Fibroblast of lung (primary cell): ENCODE measurements at regions not wholly inside any gene's neighbourhood (a gene's known extent, or its start where the extent isn't known, plus 50 kb on each side); places are given as distances from the start of the nearest gene placed in this dataset.

Experiments
- DNase-seq, 2 donors: peaks; one replicate each; pipeline versions ENCODE4 v3.0.0 to v3.0.0-alpha.2; 2010; ENCODE audit warnings: low read depth in 2 of 2
- H2AFZ ChIP-seq: 2 replicates; pipeline ENCODE4 v1.5.1; 2012; ENCODE audit warnings: low read length, control low read depth, inconsistent platforms
- H3K27ac ChIP-seq: 2 replicates; pipeline ENCODE4 v1.5.1; 2011; ENCODE audit warnings: low read length, control low read depth; ENCODE audit not compliant: insufficient read depth
- H3K27me3 ChIP-seq: 2 replicates; pipeline ENCODE4 v1.5.1; 2011; ENCODE audit warnings: mild to moderate bottlenecking, low read length; ENCODE audit not compliant: control insufficient read depth, insufficient read depth
- H3K36me3 ChIP-seq: 2 replicates; pipeline ENCODE4 v1.5.1; 2011; ENCODE audit warnings: low read length; ENCODE audit not compliant: control insufficient read depth, insufficient read depth
- H3K4me1 ChIP-seq: 2 replicates; pipeline ENCODE4 v1.5.1; 2011; ENCODE audit warnings: low read length; ENCODE audit not compliant: control insufficient read depth, insufficient read depth; ENCODE audit errors: extremely low read depth
- H3K4me2 ChIP-seq: 2 replicates; pipeline ENCODE4 v1.5.1; 2011; ENCODE audit warnings: low read length, control low read depth; ENCODE audit not compliant: insufficient read depth; ENCODE audit errors: extremely low read depth
- H3K4me3 ChIP-seq, 4 experiments: fragments of 200-600 bp in 1 of 4; sonication (generic) in 1 of 4; replicated peaks in 1 of 4; 2 replicates each; pipeline ENCODE4 v1.5.1; 2011 to 2016; ENCODE audit warnings: low read length in 4 of 4, low read depth in 3 of 4, mild to moderate bottlenecking in 3 of 4, control low read depth in 2 of 4, inconsistent platforms in 1 of 4, mixed read lengths in 1 of 4; ENCODE audit not compliant: insufficient read depth in 1 of 4; ENCODE audit errors: control extremely low read depth in 1 of 4
- H3K79me2 ChIP-seq: 2 replicates; pipeline ENCODE4 v1.5.1; 2012; ENCODE audit warnings: mild to moderate bottlenecking, low read length, inconsistent platforms; ENCODE audit not compliant: control insufficient read depth, insufficient read depth
- H3K9ac ChIP-seq: 2 replicates; pipeline ENCODE4 v1.5.1; 2011; ENCODE audit warnings: mild to moderate bottlenecking, low read length, control low read depth; ENCODE audit not compliant: insufficient read depth
- H3K9me3 ChIP-seq: 2 replicates; pipeline ENCODE4 v1.5.1; 2012; ENCODE audit warnings: low read depth, low read length; ENCODE audit not compliant: control insufficient read depth, insufficient read depth
- H4K20me1 ChIP-seq: 2 replicates; pipeline ENCODE4 v1.5.1; 2011; ENCODE audit warnings: low read length; ENCODE audit not compliant: control insufficient read depth, insufficient read depth; ENCODE audit errors: extremely low read depth
- CTCF ChIP-seq, 2 donors: IDR thresholded peaks in 1 of 2; conservative IDR thresholded peaks in 1 of 2; 1 replicate in 1 of 2; 2 replicates in 1 of 2; pipeline ENCODE4 v1.5.1; 2011 to 2012; ENCODE audit warnings: low read length in 2 of 2, control low read depth in 1 of 2, inconsistent platforms in 1 of 2, low read depth in 1 of 2, mild to moderate bottlenecking in 1 of 2
- EZH2 ChIP-seq: IDR thresholded peaks from 2 replicates; pipeline ENCODE4 v1.5.1; 2012; ENCODE audit warnings: low read length, control low read depth, mild to moderate bottlenecking; ENCODE audit errors: missing control alignments

GRCh38 chr1:147377263-147378246 lies 135.1 kb downstream of the CHD1L start:
- no peak for DNase-seq
- H3K27me3 ChIP-seq: no peaks in the 10 kb centered on the region
- H3K4me2 ChIP-seq: no peak overlapping the region
- H3K4me3 ChIP-seq: no peak overlapping the region
- no peak overlapping the region for H3K27ac ChIP-seq
- no peak overlapping the region for H3K9ac ChIP-seq
- no peaks in the 10 kb centered on the region for H4K20me1 ChIP-seq
- no peak for TF ChIP-seq EZH2
- no peak for TF ChIP-seq CTCF (conservative IDR thresholded peaks at IDR 0.05 in 1 of 2, IDR thresholded peaks at IDR 0.05 in 1 of 2; ENCODE audit: low read depth in 1 of 2, low read length in 2 of 2)
- H3K9me3 ChIP-seq: no peaks in the 10 kb centered on the region
- no peaks in the 10 kb centered on the region for H3K79me2 ChIP-seq
- H3K4me1 ChIP-seq: no peaks in the 10 kb centered on the region
- H3K36me3 ChIP-seq: no peaks in the 10 kb centered on the region
- H2AFZ ChIP-seq: no peak overlapping the region

- Histone ChIP-seq H3K79me2 (no peaks in the 10 kb centered on the region), H3K4me3 (no peak overlapping the region), H3K27ac (no peak overlapping the region), H3K36me3 (no peaks in the 10 kb centered on the region), H3K9ac (no peak overlapping the region), H3K4me2 (no peak overlapping the region), H3K27me3 (no peaks in the 10 kb centered on the region), H2AFZ (no peak overlapping the region), H4K20me1 (no peaks in the 10 kb centered on the region), H3K9me3 (no peaks in the 10 kb centered on the region), H3K4me1 (no peaks in the 10 kb centered on the region)
- no peak for TF ChIP-seq EZH2
- TF ChIP-seq CTCF (conservative IDR thresholded peaks at IDR 0.05 in 1 of 2, IDR thresholded peaks at IDR 0.05 in 1 of 2; ENCODE audit: low read depth in 1 of 2, low read length in 2 of 2): no peak
- DNase-seq: no peak
These were observed 137.4 kb downstream of the CHD1L start for GRCh38 chr1:147379889-147380288.

- H3K27me3 ChIP-seq: no peaks in the 10 kb centered on the region
- TF ChIP-seq EZH2 (no peak), CTCF (conservative IDR thresholded peaks at IDR 0.05 in 1 of 2, IDR thresholded peaks at IDR 0.05 in 1 of 2; ENCODE audit: low read depth in 1 of 2, low read length in 2 of 2) (no peak)
- H3K27ac ChIP-seq: no peak overlapping the region
- no peak overlapping the region for H3K4me3 ChIP-seq
- H3K4me1 ChIP-seq: no peaks in the 10 kb centered on the region
- no peak for DNase-seq
- H3K79me2 ChIP-seq: no peaks in the 10 kb centered on the region
- no peak overlapping the region for H3K9ac ChIP-seq
- H3K36me3 ChIP-seq: no peaks in the 10 kb centered on the region
- no peaks in the 10 kb centered on the region for H4K20me1 ChIP-seq
- no peaks in the 10 kb centered on the region for H3K9me3 ChIP-seq
- no peak overlapping the region for H2AFZ ChIP-seq
- no peak overlapping the region for H3K4me2 ChIP-seq
These were observed 142.3 kb downstream of the CHD1L start for GRCh38 chr1:147384804-147385203.
